GM23248 (cell line): ENCODE measurements at regions not wholly inside any gene's neighbourhood (a gene's known extent, or its start where the extent isn't known, plus 50 kb on each side); places are given as distances from the start of the nearest gene placed in this dataset. TPM values are rescaled to one million over a fixed set of nuclear protein-coding genes. Genes with fewer than 3 reads are reported as not detected.
"Not testable (repeated sequence)": the region's sequence is repeated elsewhere in the genome, so short reads cannot be mapped to it uniquely, and the experiment has no call there.

Experiments
- DNase-seq: peaks from one replicate; pipeline ENCODE4 v3.0.0-alpha.2; 2015
- H2AFZ ChIP-seq: fragments of 200-600 bp; sonication (generic); 2 replicates; pipeline ENCODE4 v1.6.1; 2016; ENCODE audit warnings: antibody characterized with exemption
- H3F3A ChIP-seq: fragments of 200-600 bp; sonication (generic); 2 replicates; pipeline ENCODE4 v1.6.1; 2016; ENCODE audit warnings: mild to moderate bottlenecking, antibody characterized with exemption, mixed run types; ENCODE audit not compliant: insufficient read depth
- H3K27ac ChIP-seq: fragments of 200-600 bp; sonication (generic); 2 replicates; pipeline ENCODE4 v1.5.1; 2016; ENCODE audit warnings: mild to moderate bottlenecking
- H3K27me3 ChIP-seq: fragments of 200-600 bp; sonication (generic); replicated peaks from 2 replicates; pipeline ENCODE4 v1.6.1; 2016; ENCODE audit warnings: mild to moderate bottlenecking; ENCODE audit not compliant: insufficient read depth
- H3K36me3 ChIP-seq: fragments of 200-600 bp; sonication (generic); 2 replicates; pipeline ENCODE4 v1.6.1; 2016; ENCODE audit warnings: low read depth, mild to moderate bottlenecking
- H3K4me1 ChIP-seq: fragments of 200-600 bp; sonication (generic); 2 replicates; pipeline ENCODE4 v1.6.1; 2016; ENCODE audit warnings: mild to moderate bottlenecking; ENCODE audit not compliant: insufficient read depth
- H3K4me2 ChIP-seq: fragments of 200-600 bp; sonication (generic); one replicate; pipeline ENCODE4 v1.6.1; 2016; ENCODE audit warnings: mild to moderate bottlenecking; ENCODE audit not compliant: unreplicated experiment
- H3K4me3 ChIP-seq: fragments of 200-600 bp; sonication (generic); 2 replicates; pipeline ENCODE4 v1.5.1; 2016; ENCODE audit warnings: mild to moderate bottlenecking
- H3K79me2 ChIP-seq: fragments of 200-600 bp; sonication (generic); 2 replicates; pipeline ENCODE4 v1.6.1; 2016; ENCODE audit warnings: mild to moderate bottlenecking; ENCODE audit not compliant: insufficient read depth
- H3K9ac ChIP-seq: fragments of 200-600 bp; sonication (generic); 2 replicates; pipeline ENCODE4 v1.6.1; 2016; ENCODE audit warnings: mild to moderate bottlenecking
- H3K9me2 ChIP-seq: fragments of 200-600 bp; sonication (generic); 2 replicates; pipeline ENCODE4 v1.6.1; 2016; ENCODE audit warnings: mixed run types, mild to moderate bottlenecking, moderate library complexity; ENCODE audit not compliant: insufficient read depth
- H3K9me3 ChIP-seq: fragments of 200-600 bp; sonication (generic); one replicate; pipeline ENCODE4 v1.6.1; 2017; ENCODE audit warnings: low read depth
- H4K20me1 ChIP-seq: fragments of 200-600 bp; sonication (generic); 2 replicates; pipeline ENCODE4 v1.6.0; 2016; ENCODE audit not compliant: insufficient read depth
- EZH2 ChIP-seq: fragments of 200-600 bp; sonication (generic); IDR thresholded peaks from 2 replicates; pipeline ENCODE4 v1.6.1; 2018; ENCODE audit warnings: antibody characterized with exemption, mild to moderate bottlenecking; ENCODE audit not compliant: insufficient read depth, poor library complexity, severe bottlenecking
- EZH2phosphoT487 ChIP-seq: fragments of 200-600 bp; sonication (generic); IDR thresholded peaks from 2 replicates; pipeline ENCODE4 v1.6.1; 2018; ENCODE audit warnings: antibody characterized with exemption, moderate library complexity, mild to moderate bottlenecking, low read depth; ENCODE audit not compliant: insufficient read depth
- WGBS, 2 experiments: methylation state at CpG; one replicate each; pipeline ENCODE4 v1.1.6; 2015 to 2017; ENCODE audit warnings: low lambda C conversion rate in 2 of 2, low coverage in 1 of 2; ENCODE audit errors: missing lambda C conversion rate in 2 of 2; 5-methylcytosine and 5-hydroxymethylcytosine counted together
- in situ Hi-C: fragments of 300-500 bp; cut with MboI; formaldehyde crosslinking; loops from 2 replicates; pipeline ENCODE4 v1.15.0; 2020
- small RNA-seq: library from RNA; depleted of rRNA; stranded (forward); fragments of <200 nt; gene quantifications from one replicate; pipeline ENCODE3, GENCODE V24; 2014; ENCODE audit warnings: low read depth, low replicate concordance

DNA sequence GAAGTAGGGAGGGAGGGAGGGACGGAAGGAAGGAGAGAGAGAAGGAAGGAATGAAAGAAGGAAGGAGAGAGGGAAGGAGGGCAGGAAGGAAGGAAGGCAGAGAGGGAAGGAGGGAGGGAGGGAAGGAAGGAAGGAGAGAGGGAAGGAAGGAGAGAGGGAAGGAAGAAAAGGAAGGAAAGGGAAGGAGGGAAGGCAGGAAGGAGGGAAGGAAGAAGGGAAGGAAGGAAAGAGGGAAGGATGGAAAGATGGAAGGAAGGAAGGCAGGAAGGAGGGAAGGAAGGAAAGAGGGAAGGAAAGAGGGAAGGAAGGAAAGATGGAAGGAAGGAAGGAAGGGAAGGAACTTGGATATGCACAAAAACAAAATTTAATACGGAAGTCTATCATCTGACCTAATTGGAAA is 844.5 kb upstream of the DEFB115 start:
- no peaks in the 10 kb centered on the region for H4K20me1 ChIP-seq
- H3K4me2 ChIP-seq, result no peak overlapping the region
- no peak overlapping the region for H3K4me3 ChIP-seq
- no peaks in the 10 kb centered on the region for H3F3A ChIP-seq
- no peak overlapping the region for H3K9ac ChIP-seq
- no peaks in the 10 kb centered on the region for H3K9me2 ChIP-seq
- H2AFZ ChIP-seq, result no peak overlapping the region
- DNase-seq, result no peak
- H3K79me2 ChIP-seq, result no peaks in the 10 kb centered on the region
- in situ Hi-C loops, result loop anchor here (25.0 kb wide), 1 partner anchor 1276 kb away; no protein-coding TSS in a partner anchor
- H3K27ac ChIP-seq, result no peak overlapping the region
- H3K9me3 ChIP-seq, result no peaks in the 10 kb centered on the region
- no peaks in the 10 kb centered on the region for H3K36me3 ChIP-seq
- WGBS, 2 experiments, result 22 to 69% methylated on average over 2 of the region's 2 CpGs
- no peaks in the 10 kb centered on the region for H3K4me1 ChIP-seq
- no peaks in the 10 kb centered on the region for H3K27me3 ChIP-seq
- no peak for TF ChIP-seq EZH2
- no peak for TF ChIP-seq EZH2phosphoT487

DNA sequence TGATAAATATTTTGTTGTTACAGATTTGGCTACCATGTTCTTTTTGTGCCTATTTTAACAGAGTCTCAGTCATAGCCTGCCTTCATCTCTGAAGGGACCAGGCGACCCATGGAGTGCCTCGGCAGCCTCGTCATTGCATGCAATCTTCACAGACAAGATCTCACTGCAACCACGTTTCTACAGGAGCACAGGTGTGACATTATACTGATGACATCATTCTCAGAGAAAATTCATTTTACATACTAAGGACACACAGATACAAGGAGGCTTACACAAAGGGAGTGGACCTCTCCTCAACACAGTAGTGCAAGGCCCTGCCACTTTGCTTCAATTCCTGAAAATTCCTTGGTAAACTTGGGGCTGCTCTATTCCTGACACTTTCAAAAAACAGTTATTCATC is 840.1 kb upstream of the DEFB115 start:
- not testable (repeated sequence) for H3K27ac ChIP-seq, H3F3A ChIP-seq, DNase-seq, H3K36me3 ChIP-seq, H3K9ac ChIP-seq, H3K9me2 ChIP-seq, H3K4me2 ChIP-seq, H4K20me1 ChIP-seq, H3K9me3 ChIP-seq, H3K4me1 ChIP-seq, H2AFZ ChIP-seq, H3K27me3 ChIP-seq, H3K79me2 ChIP-seq, H3K4me3 ChIP-seq
- in situ Hi-C loops, result loop anchor here (25.0 kb wide), 1 partner anchor 1280 kb away; no protein-coding TSS in a partner anchor
- 11 to 20% methylated on average over 4 of the region's 4 CpGs for WGBS, 2 experiments

DNA sequence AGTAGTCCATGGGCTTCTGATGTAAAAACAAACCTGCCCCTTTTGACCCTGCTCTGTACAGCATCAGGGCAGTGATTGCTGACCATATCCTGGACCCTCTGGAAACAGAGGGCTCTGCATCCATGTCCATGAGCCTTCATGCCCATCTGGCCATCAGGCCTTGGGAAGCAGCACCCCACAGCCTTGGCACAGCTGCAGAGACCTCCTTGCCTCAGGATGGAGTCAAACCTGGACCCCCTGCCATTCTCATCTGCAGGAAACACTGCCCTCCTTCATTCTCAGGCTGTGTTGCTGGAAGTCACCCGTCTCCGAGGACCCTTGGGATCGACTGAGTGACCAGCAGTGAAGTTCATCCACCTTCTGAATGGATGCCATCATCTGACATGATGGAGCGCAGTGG is 839.1 kb upstream of the DEFB115 start:
- not testable (repeated sequence) for H3K9ac ChIP-seq, H3K4me2 ChIP-seq, H3K36me3 ChIP-seq, H4K20me1 ChIP-seq, H3K9me3 ChIP-seq, H3F3A ChIP-seq, H3K27me3 ChIP-seq, H3K9me2 ChIP-seq, H3K4me1 ChIP-seq, DNase-seq, H3K4me3 ChIP-seq, H3K79me2 ChIP-seq, H2AFZ ChIP-seq, H3K27ac ChIP-seq
- in situ Hi-C loops, result loop anchor here (25.0 kb wide), 1 partner anchor 1281 kb away; no protein-coding TSS in a partner anchor
- 27 to 47% methylated on average over 4 of the region's 4 CpGs for WGBS, 2 experiments

DNA sequence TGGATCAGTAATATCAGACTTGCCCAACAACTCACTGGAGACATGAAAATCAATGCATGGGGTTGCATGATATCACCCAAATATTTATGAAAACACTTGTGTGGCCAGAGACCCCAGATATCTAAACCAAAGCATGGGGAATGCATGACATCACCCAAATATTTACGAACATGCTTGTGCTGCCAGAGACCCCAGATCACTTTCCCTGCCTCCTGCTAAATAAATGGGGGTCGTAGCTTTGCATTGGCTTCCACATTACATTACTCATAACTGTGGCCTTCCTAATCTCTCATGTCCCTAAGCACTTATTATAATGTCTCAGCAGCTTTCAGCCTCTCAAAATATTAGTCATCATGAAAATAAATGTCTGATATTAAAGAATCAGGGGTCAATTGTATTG is 838.0 kb upstream of the DEFB115 start:
- Histone ChIP-seq H3K9me2 (no peaks in the 10 kb centered on the region), H3K36me3 (no peaks in the 10 kb centered on the region), H2AFZ (no peak overlapping the region), H3K4me2 (no peak overlapping the region), H3F3A (no peaks in the 10 kb centered on the region), H3K27ac (no peak overlapping the region), H3K79me2 (no peaks in the 10 kb centered on the region), H3K4me1 (no peaks in the 10 kb centered on the region), H3K9ac (no peak overlapping the region), H3K4me3 (no peak overlapping the region), H3K9me3 (no peaks in the 10 kb centered on the region), H3K27me3 (no peaks in the 10 kb centered on the region), H4K20me1 (no peaks in the 10 kb centered on the region)
- in situ Hi-C loops, result loop anchor here (25.0 kb wide), 1 partner anchor 1282 kb away; no protein-coding TSS in a partner anchor
- no peak for DNase-seq
- TF ChIP-seq EZH2phosphoT487 (no peak), EZH2 (no peak)
- 15 to 19% methylated on average over 2 of the region's 2 CpGs for WGBS, 2 experiments

DNA sequence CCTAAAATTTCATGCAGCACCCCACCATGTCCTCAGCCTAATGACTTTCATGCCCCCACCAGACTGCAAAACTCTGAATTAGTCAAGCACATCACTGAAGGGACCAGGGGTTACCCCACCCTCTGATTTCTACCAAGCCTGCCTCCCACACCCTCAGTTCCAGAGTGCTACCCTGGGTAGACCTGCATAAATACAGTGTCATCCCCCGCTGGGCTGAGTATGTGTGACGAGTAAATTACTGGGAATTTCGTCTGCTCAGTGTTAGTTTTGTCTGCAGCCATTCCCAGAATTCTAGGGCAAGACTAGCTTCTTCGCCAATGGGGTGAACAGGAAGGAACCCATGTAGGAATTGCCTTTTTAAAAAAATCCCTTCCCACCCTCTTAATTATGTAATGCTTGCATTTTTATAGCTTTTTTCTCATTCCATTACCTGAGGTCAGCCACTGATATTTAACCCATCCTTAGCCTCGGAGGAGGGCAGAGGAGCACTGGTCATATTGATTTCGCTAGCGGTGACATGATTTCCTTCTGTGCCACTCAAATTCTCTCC is 837.5 kb upstream of the DEFB115 start:
- not testable (repeated sequence) for H3K79me2 ChIP-seq, H3K36me3 ChIP-seq, H3K27ac ChIP-seq, H3K4me3 ChIP-seq, DNase-seq, H3K4me2 ChIP-seq, H3K4me1 ChIP-seq, H2AFZ ChIP-seq, H3K9me3 ChIP-seq, H3K9ac ChIP-seq, H3K27me3 ChIP-seq, H4K20me1 ChIP-seq, H3K9me2 ChIP-seq, H3F3A ChIP-seq
- 24 to 29% methylated on average over 7 of the region's 7 CpGs for WGBS, 2 experiments
- in situ Hi-C loops, result loop anchor here (25.0 kb wide), 1 partner anchor 1283 kb away; no protein-coding TSS in a partner anchor

Small RNA genes in the stretch of these regions (small RNA-seq; reads per million reads assigned to genes)
- gene CFTRP3, result not detected
- not detected for gene MLLT10P1
- not detected for gene RF00019
